ENCODE measurements at regions not wholly inside any gene's neighbourhood (a gene's known extent, or its start where the extent isn't known, plus 50 kb on each side); places are given as distances from the start of the nearest gene placed in this dataset.

GRCh38 chr1:106447466-106447865 lies 609.0 kb upstream of the PRMT6 start:
- Histone ChIP-seq H3K4me3 (replicated peaks in 1 of 3; ENCODE audit: insufficient read depth in 1 of 3, low read depth in 2 of 3, low read length in 3 of 3) (no peak overlapping the region), H3K27ac (ENCODE audit: extremely low read length, insufficient read depth, low read length) (no peak overlapping the region), H4K20me1 (ENCODE audit: insufficient read depth, low read length) (no peaks in the 10 kb centered on the region), H3K9me3 (ENCODE audit: low read length) (peaks cover 49% of the 10 kb centered on the region), H3K4me1 (ENCODE audit: insufficient read depth, low read length) (no peaks in the 10 kb centered on the region), H3K79me2 (ENCODE audit: insufficient read depth, low read length) (no peaks in the 10 kb centered on the region), H3K9ac (ENCODE audit: insufficient read depth, low read depth, low read length) (no peak overlapping the region), H2AFZ (ENCODE audit: low read length) (no peak overlapping the region), H3K36me3 (replicated peaks in 1 of 2; ENCODE audit: control insufficient read depth in 1 of 2, insufficient read depth in 2 of 2, low read length in 2 of 2) (no peaks in the 10 kb centered on the region), H3K27me3 (ENCODE audit: control insufficient read depth in 1 of 2, insufficient read depth in 2 of 2, low read length in 2 of 2) (no peaks in the 10 kb centered on the region), H3K4me2 (ENCODE audit: low read depth, low read length) (no peak overlapping the region)
- DNase-seq (ENCODE audit: low spot score) (no peak), FAIRE-seq (no peak), ATAC-seq (no peak)
- no TSS peak for BruUV-seq (replicated peaks)
- in situ Hi-C loops (cut with HindIII; ENCODE audit: extremely low pct_ligation_motif_present, low pct_unique_long_range_greater_than_20kb) (no loop called here), intact Hi-C loops (cut with micrococcal nuclease; ENCODE audit: unreplicated experiment) (no loop called here)
- no peak for TF ChIP-seq NR1H2 (CRISPR knock-in tag; IDR thresholded peaks at IDR 0.05; ENCODE audit: borderline replicate concordance, low read depth)
- CTCF ChIA-PET (ENCODE audit: low intra/inter-chr PET ratio, low total read pairs): no interaction called here
- POLR2A ChIA-PET: no interaction called here

- Histone ChIP-seq H2AFZ (ENCODE audit: low read length) (no peak overlapping the region), H3K27ac (ENCODE audit: extremely low read length, insufficient read depth, low read length) (no peak overlapping the region), H4K20me1 (ENCODE audit: insufficient read depth, low read length) (no peaks in the 10 kb centered on the region), H3K4me1 (ENCODE audit: insufficient read depth, low read length) (no peaks in the 10 kb centered on the region), H3K9ac (ENCODE audit: insufficient read depth, low read depth, low read length) (no peak overlapping the region), H3K9me3 (ENCODE audit: low read length) (peaks cover 47% of the 10 kb centered on the region), H3K4me3 (replicated peaks in 1 of 3; ENCODE audit: insufficient read depth in 1 of 3, low read depth in 2 of 3, low read length in 3 of 3) (no peak overlapping the region), H3K36me3 (replicated peaks in 1 of 2; ENCODE audit: control insufficient read depth in 1 of 2, insufficient read depth in 2 of 2, low read length in 2 of 2) (no peaks in the 10 kb centered on the region), H3K27me3 (ENCODE audit: control insufficient read depth in 1 of 2, insufficient read depth in 2 of 2, low read length in 2 of 2) (no peaks in the 10 kb centered on the region; a peak in 1 of 5 replicates), H3K79me2 (ENCODE audit: insufficient read depth, low read length) (no peaks in the 10 kb centered on the region), H3K4me2 (ENCODE audit: low read depth, low read length) (no peak overlapping the region)
- no peak for DNase-seq (ENCODE audit: low spot score)
- no peak for ATAC-seq
- FAIRE-seq: no peak
- 0% methylated on average over 3 of the region's 3 CpGs for WGBS (ENCODE audit: low lambda C conversion rate)
- POLR2A ChIA-PET: no interaction called here
- no TSS peak for BruUV-seq (replicated peaks)
- intact Hi-C loops (cut with micrococcal nuclease; ENCODE audit: unreplicated experiment): no loop called here
- CTCF ChIA-PET (ENCODE audit: low intra/inter-chr PET ratio, low total read pairs): no interaction called here
- in situ Hi-C loops (cut with HindIII; ENCODE audit: extremely low pct_ligation_motif_present, low pct_unique_long_range_greater_than_20kb): no loop called here
- TF ChIP-seq, protein P1, sequence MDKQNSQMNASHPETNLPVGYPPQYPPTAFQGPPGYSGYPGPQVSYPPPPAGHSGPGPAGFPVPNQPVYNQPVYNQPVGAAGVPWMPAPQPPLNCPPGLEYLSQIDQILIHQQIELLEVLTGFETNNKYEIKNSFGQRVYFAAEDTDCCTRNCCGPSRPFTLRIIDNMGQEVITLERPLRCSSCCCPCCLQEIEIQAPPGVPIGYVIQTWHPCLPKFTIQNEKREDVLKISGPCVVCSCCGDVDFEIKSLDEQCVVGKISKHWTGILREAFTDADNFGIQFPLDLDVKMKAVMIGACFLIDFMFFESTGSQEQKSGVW (CRISPR knock-in tag; IDR thresholded peaks at IDR 0.05; ENCODE audit: borderline replicate concordance): no peak
- TF ChIP-seq ZMAT3 (CRISPR knock-in tag; conservative IDR thresholded peaks at IDR 0.05) (no peak), ZNF687 (CRISPR knock-in tag; IDR thresholded peaks at IDR 0.05) (no peak), TSC22D2 (CRISPR knock-in tag; IDR thresholded peaks at IDR 0.05; ENCODE audit: borderline replicate concordance) (no peak), ETV6 (CRISPR knock-in tag; conservative IDR thresholded peaks at IDR 0.05) (no peak)
- TF ChIP-seq, protein P2, sequence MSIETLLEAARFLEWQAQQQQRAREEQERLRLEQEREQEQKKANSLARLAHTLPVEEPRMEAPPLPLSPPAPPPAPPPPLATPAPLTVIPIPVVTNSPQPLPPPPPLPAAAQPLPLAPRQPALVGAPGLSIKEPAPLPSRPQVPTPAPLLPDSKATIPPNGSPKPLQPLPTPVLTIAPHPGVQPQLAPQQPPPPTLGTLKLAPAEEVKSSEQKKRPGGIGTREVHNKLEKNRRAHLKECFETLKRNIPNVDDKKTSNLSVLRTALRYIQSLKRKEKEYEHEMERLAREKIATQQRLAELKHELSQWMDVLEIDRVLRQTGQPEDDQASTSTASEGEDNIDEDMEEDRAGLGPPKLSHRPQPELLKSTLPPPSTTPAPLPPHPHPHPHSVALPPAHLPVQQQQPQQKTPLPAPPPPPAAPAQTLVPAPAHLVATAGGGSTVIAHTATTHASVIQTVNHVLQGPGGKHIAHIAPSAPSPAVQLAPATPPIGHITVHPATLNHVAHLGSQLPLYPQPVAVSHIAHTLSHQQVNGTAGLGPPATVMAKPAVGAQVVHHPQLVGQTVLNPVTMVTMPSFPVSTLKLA (IDR thresholded peaks at IDR 0.05): no peak
These were observed 599.6 kb upstream of the PRMT6 start for GRCh38 chr1:106456832-106457231.
